GM12872 (cell line): ENCODE measurements at regions not wholly inside any gene's neighbourhood (a gene's known extent, or its start where the extent isn't known, plus 50 kb on each side); places are given as distances from the start of the nearest gene placed in this dataset.

ENCODE experiments used
- TF ChIP-seq, protein P1 (sequence below): IDR thresholded peaks from 3 replicates; pipeline ENCODE4 v1.5.1; 2011; ENCODE audit warnings: low read depth, mild to moderate bottlenecking, low read length, moderate library complexity; ENCODE audit not compliant: insufficient read depth

DNA sequence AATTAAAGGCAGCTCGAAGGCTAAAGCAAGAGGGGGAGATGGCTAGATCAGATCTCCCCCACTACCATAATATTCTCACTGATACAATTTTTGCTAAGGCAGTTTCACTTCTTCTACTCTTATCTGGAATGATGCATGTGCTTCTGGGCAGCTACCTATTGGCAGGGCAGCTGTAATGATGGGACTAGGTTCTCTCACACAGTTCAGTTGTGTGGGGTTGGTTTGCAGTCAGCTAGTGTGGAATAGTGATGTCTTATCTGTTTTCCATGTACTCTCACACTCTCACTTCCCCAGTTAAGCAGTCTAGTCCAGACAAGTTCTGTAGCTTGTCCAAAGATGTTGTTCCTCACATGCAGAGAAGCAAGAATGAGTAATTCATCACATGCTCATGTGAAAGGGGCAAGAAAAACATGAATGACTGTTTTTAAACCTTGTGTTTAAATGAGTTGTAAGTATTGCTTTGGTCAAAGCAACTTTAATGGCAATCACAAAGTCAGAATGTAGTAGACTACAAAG lies 836.1 kb downstream of the CBLN2 start:
- TF ChIP-seq, protein P1, sequence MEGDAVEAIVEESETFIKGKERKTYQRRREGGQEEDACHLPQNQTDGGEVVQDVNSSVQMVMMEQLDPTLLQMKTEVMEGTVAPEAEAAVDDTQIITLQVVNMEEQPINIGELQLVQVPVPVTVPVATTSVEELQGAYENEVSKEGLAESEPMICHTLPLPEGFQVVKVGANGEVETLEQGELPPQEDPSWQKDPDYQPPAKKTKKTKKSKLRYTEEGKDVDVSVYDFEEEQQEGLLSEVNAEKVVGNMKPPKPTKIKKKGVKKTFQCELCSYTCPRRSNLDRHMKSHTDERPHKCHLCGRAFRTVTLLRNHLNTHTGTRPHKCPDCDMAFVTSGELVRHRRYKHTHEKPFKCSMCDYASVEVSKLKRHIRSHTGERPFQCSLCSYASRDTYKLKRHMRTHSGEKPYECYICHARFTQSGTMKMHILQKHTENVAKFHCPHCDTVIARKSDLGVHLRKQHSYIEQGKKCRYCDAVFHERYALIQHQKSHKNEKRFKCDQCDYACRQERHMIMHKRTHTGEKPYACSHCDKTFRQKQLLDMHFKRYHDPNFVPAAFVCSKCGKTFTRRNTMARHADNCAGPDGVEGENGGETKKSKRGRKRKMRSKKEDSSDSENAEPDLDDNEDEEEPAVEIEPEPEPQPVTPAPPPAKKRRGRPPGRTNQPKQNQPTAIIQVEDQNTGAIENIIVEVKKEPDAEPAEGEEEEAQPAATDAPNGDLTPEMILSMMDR: no peak

DNA sequence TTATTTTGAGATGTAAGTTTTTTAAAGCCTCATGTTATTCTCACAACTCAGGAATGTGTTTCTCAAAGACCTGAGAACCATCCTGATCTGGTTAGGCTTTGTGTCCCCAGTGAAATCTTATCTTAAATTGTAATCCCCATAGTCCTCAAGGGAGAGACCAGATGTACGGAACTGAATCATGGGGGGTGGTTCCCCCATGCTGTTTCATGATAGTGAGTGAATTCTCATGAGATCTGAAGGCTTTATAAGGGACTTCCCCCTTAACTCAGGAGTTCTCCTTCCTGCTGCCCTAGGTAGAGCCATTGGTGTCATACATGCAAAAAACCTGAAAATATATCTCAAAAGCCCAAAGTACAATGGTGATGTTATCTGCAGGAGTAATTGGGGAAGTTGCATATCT lies 836.7 kb downstream of the CBLN2 start:
- TF ChIP-seq, protein P1: no peak

DNA sequence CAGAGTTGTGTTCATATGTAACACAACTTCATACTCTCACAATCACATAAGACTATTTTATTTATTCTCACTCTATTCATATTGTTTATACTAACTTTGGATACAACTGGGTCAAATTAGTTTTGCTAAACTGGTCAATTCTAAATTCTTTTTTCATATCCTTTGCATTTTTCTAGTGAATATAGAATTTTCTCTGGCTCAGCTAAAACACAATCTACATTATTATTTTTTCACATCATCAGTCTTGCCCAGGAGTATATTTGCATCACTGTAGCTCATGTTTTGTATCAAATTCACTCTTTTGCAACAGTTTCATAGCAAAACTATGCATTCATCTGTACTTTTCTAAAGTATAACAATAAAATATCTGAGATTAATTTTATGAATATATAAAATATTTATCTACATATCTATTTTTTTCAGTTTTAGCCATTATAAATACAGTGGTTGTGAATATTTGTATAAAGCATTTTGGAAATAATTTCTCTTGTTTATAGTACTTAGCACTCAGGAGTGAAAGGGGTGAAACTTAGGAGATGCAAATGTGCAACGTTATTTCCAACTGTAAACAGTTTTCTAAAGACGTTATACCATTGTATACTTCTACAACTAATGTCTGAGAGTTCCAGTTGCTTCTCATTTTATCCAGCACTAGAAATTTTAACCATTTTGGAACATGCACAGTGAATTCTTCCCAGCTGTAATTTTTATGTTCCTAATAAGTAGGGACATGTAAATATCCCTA lies 854.6 kb downstream of the CBLN2 start:
- TF ChIP-seq, protein P1: no peak

DNA sequence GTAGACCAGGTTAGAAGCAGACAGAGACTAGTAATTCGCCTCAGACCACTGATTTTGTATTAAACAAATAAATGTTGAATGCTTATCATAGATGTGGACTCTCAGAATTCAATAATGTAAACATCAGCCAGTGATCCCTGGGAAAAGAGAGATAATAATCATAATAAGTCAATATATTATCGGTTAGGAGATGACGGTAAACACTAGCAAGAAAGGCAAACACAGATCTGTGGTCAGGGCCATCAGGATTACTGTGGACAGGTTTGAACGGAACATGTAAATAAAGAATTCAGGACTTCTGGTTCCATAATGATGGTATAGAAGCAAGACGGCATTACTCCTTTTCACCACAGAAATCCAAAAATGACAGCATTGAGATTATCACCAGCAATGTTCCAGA lies 861.6 kb downstream of the CBLN2 start:
- TF ChIP-seq, protein P1: no peak

DNA sequence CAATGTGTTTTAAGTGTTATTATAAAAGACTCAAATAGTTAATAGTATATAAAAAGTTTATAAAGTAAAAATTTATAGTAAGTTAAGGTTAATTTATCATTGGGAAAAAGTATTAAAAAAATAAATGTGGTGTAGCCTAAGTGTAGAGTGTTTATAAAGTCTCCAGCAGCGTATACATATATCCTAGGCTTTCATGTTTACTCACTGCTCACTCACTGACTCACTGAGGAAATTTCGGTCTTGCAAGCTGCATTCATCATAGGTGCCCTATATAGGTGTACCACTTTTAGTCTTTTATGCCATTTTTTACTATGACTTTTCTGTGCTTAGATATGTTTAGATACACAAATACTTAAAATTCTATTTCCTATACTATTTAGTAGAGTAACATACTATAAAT lies 866.0 kb downstream of the CBLN2 start:
- TF ChIP-seq, protein P1: no peak

DNA sequence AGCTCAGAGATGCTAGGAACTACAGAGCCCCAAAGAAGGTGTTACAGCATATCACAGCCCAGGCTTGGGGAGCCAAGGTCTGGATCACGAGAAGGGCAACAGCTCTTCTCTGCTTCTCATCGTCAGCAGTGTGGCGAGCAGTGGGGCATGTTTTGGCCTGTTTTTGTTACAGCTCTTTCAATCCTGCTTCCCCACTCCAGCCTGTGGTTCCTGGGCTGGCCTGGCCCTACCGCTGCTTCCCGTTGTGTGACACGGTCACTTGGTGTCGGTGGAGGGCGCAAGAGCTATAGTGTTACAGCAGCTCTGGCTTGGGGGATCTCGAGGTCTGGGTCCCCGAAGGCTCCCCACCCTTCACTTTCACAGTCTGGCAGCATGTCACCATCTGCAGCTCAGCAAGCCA lies 870.2 kb downstream of the CBLN2 start:
- TF ChIP-seq, protein P1: no peak

DNA sequence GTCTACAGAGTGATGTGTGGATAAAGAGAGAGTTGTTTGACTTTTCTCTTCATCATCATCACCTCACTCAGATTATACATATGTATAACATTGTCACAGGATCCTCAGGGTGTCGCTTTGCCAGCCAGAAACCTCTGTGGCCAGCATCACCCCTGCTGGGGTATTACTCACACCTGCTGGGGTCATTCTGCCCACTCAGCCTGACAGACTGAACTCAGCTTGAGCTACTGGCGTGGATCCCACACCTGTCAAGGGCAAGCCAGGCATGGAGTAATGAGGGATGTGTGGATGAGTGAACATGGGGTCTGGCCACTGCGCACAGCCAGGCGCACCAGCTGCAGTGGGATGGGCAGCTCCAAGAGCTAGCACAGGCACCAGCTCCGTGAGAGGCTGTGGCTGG lies 870.6 kb downstream of the CBLN2 start:
- TF ChIP-seq, protein P1: no peak

DNA sequence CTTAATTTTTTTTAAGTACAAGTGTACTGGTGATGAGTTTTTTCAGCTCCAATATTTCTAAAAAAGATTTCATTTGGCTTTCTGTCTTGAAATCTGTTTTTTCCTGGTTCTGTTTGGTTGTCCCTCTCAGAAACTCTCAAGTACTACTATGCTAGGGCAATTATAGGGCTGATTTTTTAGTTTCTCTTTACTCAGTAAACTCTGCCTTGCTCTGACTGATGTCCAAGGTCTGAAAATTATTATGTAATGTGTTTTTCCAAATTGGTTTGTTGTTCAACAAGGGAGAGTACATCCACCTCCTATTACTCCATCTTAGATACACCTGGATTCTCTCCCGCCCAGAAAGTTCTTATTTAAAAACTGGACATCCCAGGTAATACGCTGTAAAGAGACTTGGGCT lies 877.7 kb downstream of the CBLN2 start:
- TF ChIP-seq, protein P1: no peak
